ENCODE measurements at regions not wholly inside any gene's neighbourhood (a gene's known extent, or its start where the extent isn't known, plus 50 kb on each side); places are given as distances from the start of the nearest gene placed in this dataset.

GRCh38 chr2:136188086-136188485 lies 70.1 kb upstream of the CXCR4 start:
- TF ChIP-seq POLR2AphosphoS5 (IDR thresholded peaks at IDR 0.05; ENCODE audit: low read depth, low read length) = no peak
- TF ChIP-seq, protein P1, sequence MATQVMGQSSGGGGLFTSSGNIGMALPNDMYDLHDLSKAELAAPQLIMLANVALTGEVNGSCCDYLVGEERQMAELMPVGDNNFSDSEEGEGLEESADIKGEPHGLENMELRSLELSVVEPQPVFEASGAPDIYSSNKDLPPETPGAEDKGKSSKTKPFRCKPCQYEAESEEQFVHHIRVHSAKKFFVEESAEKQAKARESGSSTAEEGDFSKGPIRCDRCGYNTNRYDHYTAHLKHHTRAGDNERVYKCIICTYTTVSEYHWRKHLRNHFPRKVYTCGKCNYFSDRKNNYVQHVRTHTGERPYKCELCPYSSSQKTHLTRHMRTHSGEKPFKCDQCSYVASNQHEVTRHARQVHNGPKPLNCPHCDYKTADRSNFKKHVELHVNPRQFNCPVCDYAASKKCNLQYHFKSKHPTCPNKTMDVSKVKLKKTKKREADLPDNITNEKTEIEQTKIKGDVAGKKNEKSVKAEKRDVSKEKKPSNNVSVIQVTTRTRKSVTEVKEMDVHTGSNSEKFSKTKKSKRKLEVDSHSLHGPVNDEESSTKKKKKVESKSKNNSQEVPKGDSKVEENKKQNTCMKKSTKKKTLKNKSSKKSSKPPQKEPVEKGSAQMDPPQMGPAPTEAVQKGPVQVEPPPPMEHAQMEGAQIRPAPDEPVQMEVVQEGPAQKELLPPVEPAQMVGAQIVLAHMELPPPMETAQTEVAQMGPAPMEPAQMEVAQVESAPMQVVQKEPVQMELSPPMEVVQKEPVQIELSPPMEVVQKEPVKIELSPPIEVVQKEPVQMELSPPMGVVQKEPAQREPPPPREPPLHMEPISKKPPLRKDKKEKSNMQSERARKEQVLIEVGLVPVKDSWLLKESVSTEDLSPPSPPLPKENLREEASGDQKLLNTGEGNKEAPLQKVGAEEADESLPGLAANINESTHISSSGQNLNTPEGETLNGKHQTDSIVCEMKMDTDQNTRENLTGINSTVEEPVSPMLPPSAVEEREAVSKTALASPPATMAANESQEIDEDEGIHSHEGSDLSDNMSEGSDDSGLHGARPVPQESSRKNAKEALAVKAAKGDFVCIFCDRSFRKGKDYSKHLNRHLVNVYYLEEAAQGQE (IDR thresholded peaks at IDR 0.05; ENCODE audit: insufficient read depth in 1 of 2, low read depth in 2 of 2, low read length in 2 of 2) = no peak
- TF ChIP-seq TAF1 (IDR thresholded peaks at IDR 0.05; ENCODE audit: borderline replicate concordance, insufficient read depth, low read length) = no peak
- no peak for TF ChIP-seq SIN3A (IDR thresholded peaks at IDR 0.05; ENCODE audit: borderline replicate concordance, insufficient read depth, low read length)
- TF ChIP-seq FOXP2 (optimal IDR thresholded peaks at IDR 0.05; ENCODE audit: borderline replicate concordance, extremely low read depth, extremely low read length, insufficient read depth) = no peak
